NCI-H2029 treated with DMSO at 0.1 percent for 48 hours (cell line): ENCODE measurements at regions not wholly inside any gene's neighbourhood (a gene's known extent, or its start where the extent isn't known, plus 50 kb on each side); places are given as distances from the start of the nearest gene placed in this dataset.

Experiments used
- DNase-seq: peaks from one replicate; lab custom pipeline; 2025; lab: John Stamatoyannopoulos, UW

DNA sequence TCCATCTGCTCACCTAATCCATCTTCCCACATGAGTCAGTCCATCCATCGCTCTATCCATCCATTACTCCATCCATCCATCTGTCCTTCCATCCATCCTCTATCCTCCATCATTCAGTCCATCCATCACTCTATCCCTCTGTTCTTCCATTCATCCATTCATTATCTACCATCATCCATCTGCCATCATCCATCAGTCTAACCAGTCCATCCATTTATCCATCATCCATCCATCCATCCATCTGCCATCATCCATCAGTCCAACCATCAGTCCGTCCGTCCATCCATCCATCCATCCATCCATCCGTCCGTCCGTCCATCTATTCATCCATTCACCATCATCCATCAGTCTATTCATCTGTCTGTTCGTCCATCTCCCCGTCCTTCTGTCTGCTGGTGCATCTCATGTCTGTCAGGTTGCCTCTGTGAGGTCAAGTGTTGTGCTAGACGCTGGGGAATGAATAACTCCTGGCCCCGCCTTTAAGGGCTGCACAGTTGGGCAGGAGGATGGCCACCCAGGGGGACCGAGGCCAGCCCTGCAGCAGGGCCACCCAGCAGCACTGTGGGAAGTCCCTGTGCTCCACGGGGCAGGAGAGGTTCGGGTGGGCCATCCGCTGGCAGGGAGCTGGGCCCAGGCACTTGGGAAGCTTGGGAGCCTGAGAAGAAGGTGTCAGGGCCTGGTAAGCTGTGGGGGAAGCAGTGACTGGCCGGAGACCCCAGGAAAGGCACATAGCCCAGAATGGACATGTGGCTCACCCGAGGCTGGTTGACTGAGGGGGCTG is 137.1 kb downstream of the CTTN start:
- DNase-seq = no peak

DNA sequence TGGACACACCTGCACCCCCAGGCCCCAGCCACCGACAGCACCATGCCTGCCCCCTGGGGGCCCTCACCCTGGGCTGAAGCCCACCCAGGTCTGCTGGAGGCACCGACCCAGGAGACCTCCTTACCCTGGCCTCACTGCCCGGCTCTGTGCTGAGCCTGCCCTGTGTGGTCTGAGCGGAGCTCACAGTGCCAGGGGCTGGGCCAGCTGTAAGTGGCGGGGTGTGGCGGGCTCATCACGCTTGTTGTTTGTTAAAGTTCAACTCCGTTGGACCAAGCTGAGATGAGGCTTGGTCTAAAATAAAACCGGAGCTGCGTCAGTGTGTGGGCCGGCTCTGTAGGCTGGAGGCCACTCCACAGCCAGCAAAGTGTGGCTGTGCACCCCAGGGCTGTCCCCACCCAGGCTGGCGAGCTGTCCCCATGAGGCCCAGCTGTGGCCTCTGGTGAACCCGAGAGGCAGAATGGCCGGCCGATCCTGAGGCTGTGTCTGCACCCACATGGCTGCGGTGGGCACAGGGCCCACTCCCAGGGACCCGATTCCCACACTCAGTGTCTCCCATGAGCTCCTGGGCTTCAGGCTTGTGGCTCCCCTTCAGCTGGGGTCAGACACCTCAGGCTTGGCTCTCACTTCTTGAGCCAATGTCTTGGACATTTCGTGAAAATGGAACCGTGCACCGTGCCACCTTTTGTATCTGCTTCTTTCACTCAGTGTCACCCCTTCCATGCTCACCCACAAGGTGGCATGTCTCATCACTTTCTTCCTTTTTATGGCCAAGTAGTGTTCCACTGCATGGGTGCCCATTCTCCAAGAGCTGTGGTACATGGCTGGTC is 137.9 kb downstream of the CTTN start:
- no peak for DNase-seq

DNA sequence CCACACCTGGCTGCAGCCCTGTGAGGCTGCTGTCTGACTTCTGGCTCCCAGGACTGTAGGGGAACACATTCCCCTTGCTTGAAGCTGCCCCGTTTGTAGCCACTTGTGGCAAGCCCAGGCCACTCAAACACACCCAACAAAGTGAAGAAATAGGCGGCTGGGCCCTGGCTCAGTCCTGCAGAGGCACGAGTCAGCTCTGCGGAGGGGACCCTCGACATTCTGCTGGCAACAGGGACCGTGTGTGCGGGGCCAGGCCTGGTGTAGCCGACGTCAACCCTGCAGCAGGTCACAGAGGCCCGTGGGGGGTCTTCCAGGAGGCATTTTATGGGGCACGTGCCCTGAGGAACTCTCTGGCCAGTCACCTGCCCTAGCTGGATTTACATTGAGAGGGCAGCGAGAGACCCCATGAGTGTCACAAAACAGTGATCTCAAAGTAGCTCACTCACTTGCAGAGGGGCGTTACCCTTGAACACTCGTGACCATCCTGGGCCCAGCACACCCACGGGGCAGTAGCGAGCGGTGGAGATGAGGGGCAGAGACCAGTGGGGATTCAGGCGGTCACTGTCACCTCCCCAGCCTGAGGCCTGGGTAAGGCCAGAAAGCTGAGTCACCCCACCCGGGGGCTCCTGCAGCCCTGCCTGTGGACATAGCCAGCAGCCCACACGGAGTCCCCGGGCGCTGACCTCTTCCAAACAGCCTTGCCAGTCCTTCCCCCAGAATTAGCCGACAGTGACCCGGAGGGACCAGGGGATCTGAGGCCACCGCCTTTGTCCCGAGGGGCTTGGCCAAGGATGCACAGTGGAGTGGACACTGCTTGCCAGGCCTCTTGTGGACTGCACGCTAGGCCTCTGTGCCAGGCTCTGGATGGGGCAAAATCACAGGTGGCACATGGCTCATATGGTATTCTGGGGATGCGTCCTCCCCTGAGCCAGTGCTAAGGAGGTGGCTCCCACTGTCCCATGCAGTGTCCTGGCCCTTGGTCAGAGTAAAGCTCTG is 139.5 kb downstream of the CTTN start:
- DNase-seq = no peak

DNA sequence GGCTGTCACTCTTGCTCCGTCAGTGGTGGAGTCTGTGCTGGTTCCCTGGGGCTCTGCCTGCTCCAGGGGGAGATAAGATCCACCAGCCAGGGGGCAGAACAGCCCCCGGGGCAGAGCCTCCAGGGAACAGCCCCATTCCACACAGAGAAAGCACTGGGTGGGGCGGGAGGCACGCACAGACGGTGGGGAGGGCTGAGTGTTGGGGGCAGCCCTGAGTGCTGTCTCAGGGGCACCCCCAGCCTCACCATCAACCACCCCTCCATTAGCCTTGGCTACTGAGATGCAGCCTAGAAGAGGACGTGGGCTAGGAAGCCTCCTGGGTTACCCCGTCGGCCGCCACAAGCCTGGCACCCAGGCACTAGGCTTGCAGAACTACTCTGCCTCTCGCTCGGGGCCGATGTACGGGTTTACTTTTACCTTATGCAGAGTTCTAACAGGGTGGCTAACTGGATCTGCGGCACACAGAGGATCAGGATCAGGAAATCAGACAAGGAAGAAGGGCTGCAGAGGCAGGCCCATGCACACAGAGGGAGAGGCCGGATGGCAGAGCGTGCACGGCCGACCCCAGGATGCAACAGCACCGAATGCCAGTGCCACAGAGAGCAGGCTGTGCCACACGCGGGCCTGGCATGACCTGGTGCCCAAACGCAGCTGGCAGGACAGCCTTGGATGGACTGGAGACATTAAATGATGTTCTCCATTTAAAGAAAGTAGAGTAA is 140.5 kb downstream of the CTTN start:
- no peak for DNase-seq

DNA sequence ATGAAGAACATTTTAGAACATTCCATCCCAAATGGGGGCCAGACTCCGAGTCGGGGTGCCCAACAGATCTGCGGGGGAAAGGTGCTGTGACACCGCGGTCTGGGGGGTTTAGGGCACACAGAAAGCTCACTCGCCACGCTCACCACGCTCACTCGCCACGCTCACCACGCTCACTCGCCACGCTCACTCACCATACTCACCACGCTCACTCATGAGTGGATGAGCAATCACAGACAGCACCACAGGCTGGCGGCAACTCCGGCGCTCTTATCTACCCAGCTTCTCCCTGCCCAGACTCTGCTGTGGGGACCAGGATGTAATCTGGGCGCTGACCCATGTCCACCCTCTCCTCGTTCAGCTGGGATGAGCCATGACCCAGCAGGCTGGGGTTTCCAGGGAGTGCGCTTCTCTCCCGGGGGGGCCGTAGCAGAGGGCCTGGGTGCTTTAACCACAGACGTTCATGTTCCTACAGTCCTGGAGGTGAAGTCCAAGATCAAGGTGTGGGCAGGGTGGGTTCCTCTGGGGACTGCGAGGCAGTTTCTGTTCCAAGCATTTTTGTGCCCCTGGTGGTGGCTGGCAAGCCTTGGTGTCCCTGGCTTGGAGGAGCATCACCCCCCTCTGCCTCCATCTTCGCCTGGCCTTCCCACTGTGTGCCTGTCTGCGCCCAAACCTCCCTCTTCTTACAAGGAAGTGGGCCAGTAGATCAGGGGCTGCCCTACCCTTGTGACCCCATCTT is 141.2 kb downstream of the CTTN start:
- DNase-seq = no peak

DNA sequence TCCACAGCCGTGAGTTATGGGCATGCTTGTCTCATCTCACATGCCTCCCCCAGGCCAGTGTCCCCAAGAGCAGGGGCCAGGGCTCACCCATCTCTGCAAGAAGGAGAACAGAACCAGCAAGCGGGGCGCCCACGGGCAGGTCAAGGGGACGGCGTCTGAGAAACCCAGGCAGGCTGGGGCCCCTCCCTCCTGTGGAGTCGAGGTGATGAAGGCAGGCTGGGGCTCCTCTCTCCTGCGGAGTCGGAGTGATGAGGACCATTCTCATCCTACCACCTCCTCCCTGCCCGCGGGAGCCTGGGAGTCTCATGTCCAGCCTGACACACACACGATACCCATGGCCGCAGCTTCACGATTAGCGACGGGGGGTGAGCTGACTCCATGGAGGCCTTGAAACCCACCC is 141.9 kb downstream of the CTTN start:
- DNase-seq = no peak

DNA sequence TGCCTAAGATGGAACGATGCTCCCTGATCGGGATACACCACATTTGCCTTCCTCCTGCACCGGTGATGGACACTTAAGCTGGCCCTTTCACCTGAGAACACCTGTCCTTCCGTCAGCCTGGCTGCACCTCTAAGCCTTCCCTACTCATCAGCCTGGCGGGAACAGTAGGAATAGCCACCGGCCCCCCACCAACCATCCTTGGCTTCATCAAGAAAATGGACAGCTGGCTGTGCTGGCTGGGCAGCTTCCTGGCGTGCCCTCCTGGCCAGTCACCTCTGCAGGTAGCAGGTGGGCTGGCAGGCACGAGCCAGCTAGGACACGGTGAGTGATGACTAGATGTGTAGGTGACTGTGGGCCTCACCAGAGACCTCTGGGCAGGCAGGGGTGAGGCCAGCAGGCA is 142.8 kb downstream of the CTTN start:
- no peak for DNase-seq

DNA sequence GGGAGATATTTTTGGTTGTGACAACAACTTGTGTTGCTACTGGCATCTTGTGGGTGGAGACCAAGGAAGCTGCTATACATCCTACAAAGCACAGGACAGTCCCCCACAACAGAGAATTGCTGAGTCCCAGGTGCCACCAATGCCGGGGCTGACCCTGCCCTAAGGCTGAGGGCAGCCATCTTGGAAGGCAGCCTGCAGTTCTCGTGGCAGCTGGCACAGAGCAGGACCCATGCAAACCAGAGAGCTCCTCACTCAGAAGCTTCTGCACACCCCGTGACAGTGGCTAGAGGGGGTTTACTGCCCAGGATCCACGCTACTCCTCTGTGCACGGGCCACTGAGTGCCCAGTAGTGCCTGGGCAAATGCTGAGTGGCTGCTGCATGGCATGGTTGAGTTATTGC is 143.4 kb downstream of the CTTN start:
- no peak for DNase-seq

DNA sequence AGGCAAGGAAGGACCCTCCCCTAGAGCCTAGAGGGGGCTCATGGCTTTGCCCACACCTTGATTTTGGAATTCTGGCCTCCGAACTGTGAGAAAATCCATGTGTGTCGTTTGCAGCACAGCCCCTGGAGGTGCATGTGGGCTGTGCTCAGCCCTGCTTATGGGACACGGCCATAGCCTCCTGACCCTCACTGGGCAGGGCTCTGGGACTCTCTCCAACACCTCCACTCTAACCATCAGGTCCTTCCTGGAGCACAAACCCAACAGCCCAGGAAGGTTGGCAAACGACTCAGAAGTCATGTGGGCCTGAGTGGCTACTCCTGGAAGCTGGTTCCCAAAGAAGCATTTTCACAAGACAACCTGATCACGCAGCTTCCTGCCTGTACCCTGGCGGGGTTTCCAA is 144.1 kb downstream of the CTTN start:
- no peak for DNase-seq

DNA sequence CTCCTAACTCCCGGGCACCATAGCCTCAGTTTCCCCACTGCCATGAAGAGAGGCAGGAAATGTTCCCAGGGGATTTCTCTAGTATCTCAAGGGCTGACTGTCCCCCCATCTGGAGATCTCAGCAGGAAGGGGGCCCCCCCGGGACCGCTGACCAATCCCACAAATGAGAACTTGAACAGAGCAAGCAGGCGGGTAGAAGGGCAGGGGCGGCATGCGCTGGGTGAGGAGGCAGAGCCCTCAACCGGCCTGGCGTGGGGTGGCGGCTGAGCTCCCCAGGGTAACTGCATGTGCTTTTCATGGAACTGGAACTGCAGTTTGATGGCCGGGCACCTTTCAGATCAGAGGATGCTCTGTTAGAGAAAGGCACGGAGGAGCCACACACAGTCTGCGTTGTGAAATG is 144.5 kb downstream of the CTTN start:
- DNase-seq = no peak

DNA sequence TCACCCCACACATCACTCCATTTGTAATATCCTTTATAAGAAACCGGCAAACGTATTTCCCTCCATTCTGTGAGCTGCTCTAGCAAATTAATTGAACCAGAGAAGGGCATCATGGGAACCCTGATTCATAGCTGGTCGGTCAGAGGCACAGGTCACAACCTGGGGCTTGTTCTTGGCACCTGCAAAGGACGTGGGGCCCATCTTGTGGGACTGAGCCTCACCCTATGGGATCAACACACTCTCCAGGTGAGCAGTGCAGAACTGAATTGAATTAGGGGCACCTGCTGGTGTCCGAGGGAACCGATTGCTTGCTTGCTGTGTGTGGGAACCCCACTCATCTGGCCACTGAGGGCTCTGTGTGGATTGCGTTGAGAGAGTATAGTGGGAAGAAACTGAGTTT is 145.3 kb downstream of the CTTN start:
- no peak for DNase-seq

DNA sequence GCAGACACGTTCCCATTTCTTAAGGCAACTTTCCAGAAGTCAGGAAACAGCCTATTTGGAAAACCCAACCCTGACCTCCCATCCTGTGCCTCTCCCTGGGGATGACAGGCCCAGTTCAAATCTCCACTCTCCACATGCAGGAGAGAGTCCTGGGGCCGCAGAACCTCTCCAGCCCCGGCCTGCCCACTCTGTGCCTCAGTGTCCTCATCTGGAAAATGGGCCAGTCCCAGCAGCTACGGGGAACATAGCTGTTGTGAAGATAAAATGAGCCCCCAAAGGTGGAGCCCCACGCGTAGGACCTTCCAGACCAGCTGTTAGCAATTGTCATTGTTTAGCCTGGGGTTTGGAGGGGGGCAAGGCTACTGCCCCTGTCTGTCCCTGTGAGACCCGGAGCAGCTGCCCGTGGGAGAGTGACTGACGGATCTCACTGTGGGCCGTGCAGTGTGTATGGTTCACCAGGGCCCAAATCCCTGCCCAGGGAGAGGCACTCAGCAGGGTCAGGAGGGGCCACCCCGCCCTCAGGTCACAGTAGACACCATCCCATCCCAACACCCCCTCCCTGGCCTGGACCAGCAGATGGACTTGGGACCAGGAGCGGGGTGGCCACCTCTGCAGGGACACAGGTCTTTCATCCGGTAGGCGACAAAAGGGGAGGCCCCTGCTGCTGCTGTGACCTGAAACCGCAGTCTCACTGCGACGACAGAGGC is 145.9 kb downstream of the CTTN start:
- no peak for DNase-seq

DNA sequence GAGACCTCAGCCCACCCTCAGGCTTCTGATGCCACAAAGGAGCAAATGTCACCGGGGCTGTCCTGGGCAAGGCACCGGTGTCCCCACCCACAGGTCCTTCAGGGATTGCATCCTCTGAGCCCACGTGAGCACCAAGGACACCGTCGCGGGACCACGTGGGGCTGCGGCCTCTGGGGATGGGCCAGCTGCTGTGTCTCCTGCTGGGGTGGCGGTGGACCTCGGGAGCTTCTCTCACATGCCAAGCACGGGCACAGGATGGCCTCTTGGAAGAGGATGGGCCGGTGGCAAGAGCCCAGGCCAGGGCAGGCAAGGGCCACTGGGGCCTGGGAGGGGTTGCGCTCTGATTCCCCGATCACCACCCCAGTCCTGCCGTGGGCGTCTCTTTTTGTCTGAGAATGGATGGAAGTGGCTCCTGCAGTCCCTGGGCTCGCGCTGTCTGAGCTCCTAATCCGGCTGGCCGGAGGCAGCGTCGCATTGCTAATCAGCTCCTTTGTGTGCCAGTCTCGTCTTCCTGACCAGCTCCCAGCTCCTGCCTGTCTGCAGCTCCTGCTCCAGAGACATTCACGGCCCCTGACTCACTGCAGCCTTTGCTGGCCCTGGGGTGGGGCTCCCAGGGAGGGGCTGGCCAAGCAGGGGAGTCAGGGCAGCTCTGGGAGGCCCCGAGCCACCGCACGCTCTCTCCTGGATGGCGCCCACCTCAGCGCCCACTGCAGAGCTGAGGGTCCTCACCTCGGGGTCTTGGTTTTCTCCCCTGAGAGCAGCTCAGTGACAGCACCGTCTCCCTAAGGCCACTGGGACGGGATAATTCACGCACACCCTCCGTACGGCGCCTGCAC is 146.7 kb downstream of the CTTN start:
- no peak for DNase-seq

DNA sequence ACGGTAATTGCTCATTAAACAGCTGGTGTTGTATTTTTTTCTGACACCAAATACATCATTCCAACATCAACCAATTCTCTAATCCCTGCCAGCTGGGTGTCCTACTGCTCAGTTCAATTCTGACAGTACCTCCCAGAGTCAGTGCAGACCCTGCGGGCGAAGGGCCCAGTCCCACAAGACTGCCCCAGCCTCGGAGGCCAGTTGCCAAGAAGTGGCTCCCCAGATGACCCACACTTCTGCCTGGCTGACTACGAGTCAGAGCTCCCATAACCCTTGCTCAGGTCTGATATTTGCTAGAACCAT is 147.2 kb downstream of the CTTN start:
- DNase-seq = no peak

DNA sequence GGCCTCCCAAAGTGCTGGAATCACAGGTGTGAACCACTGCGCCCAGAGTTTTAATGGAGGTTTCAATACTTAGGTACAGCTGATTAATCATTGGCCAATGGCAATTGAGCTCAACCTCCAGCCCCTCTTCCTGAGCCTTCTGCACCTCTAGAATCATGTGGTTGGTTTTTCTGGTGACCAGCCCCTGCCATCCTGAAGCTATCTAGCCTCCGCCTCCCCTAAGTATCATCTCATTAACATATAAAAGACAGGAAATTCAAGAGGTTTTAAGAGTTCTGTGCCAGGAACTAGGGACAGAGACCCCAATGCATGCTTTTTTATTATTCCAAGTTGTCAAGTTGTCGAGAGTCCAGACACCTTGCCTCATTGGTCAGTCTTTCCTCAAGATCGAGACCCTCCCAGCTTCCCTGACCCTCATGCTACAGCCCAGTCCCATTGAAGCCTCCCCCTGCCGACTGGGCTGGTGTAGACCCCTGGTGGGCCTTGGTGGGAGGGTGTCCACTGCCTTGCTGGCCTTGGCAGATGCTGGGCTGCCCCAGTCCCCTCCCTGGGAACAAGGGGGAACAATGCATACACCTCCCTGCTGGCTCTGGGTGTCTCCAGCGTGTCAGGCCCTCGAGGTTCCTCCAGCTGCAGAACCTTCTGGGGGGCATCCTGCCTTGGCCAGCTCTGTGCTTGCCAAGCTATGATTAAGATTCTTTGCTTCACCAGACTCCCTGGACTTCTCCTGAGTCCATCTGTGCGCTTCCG is 148.0 kb downstream of the CTTN start:
- no peak for DNase-seq

DNA sequence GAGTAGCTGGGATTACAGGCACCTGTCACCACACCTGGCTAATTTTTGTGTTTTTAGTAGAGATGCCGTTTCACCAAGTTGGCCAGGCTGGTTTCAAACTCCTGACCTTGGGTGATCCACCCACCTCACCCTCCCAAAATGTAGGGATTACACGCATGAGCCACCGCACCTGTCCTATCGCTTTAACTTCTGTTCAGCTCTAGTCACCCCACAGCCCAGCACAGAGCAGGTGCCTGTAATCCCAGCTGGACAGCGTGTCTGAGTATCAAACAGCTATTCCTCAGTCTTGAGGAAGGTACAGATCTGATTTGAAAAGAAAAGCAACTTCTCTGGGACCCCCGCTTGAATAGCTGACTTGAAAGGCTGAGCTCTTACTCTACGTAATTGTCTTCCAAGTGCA is 149.1 kb downstream of the CTTN start:
- DNase-seq = no peak

DNA sequence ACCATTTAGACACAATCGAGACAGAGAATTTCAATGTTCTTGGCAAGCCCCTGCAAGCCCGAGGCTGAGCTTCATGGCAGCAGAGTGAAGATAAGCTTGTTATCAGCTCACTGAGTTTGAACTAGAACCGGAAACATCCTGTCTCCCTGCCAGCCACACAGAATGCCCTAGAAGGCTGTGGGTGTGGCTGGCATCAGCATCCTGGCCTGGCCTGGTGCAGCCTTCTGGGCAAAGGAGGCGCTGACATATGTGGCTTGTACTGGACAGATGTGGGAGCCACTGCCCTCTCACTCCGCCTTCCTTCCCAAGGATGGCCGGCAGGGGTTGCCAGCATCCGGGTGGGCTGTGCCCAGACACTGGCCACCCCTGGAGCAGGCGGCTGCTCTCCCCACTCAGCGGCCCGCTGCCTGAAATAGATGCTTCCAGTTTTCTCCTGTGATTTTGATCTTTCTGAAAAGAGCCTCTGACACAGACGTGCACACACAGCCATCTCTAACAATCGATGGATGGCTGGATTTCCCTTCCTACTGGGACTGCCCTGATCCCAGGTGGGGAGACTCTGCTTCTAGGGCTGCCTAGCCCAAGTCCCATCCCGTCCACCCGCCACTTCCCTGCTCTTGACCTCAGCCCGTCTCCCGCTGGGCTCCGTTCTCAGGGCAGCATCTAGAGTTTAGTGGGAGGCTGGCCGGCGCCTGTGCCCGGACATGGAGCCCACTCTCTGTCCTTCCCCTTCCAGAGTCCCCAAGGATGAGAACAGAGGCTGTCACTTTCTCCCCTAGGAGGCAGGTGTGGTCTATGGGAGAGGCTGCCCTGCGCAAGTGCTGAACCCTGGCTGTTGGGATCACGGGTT is 149.7 kb downstream of the CTTN start:
- no peak for DNase-seq

DNA sequence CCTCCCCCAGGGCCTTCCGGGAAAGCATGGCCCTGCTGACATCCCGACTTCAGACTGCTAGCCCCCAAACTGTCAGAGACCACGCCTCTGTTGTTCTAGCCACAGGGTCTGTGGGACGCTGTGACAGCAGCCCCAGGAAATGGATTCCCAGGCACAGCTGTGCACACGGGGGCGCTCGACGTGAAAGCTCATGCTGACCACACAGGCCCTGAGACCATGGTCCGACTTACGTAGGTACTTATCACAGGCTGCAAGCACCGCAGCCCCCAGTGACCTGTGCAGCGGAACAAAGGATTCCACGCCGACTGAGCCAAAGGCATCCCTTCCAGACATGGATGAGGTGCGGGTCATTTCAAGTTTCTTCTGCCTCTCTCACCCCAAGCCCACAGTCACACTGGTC is 150.6 kb downstream of the CTTN start:
- DNase-seq = no peak
